KMS-11 (cell line): ENCODE measurements at regions not wholly inside any gene's neighbourhood (a gene's known extent, or its start where the extent isn't known, plus 50 kb on each side); places are given as distances from the start of the nearest gene placed in this dataset.

Experiments
- H2AFZ ChIP-seq: fragments of 200-600 bp; sonication (generic); 2 replicates; pipeline ENCODE4 v1.6.1; 2016; ENCODE audit warnings: antibody characterized with exemption, mixed run types, low read depth
- H3K27ac ChIP-seq: fragments of 200-600 bp; sonication (generic); 2 replicates; pipeline ENCODE4 v1.6.1; 2016; ENCODE audit warnings: mild to moderate bottlenecking, mixed run types
- H3K27me3 ChIP-seq: fragments of 200-600 bp; sonication (generic); 2 replicates; pipeline ENCODE4 v1.6.1; 2017; ENCODE audit warnings: mild to moderate bottlenecking, low read depth, mixed run types, moderate library complexity; ENCODE audit not compliant: insufficient read depth
- H3K36me3 ChIP-seq: fragments of 200-600 bp; sonication (generic); 2 replicates; pipeline ENCODE4 v1.6.1; 2017; ENCODE audit warnings: mild to moderate bottlenecking, mixed run types; ENCODE audit not compliant: insufficient read depth
- H3K4me1 ChIP-seq: fragments of 200-600 bp; sonication (generic); 2 replicates; pipeline ENCODE4 v1.6.1; 2016; ENCODE audit warnings: mild to moderate bottlenecking, low read depth, mixed run types; ENCODE audit not compliant: poor library complexity, severe bottlenecking
- H3K4me2 ChIP-seq: fragments of 200-600 bp; sonication (generic); 2 replicates; pipeline ENCODE4 v1.7.0; 2016; ENCODE audit warnings: mild to moderate bottlenecking, mixed run types
- H3K4me3 ChIP-seq: fragments of 200-600 bp; sonication (generic); IDR thresholded peaks from 2 replicates; pipeline ENCODE4 v1.6.1; 2017; ENCODE audit warnings: low read depth, low read length, mixed read lengths; ENCODE audit not compliant: insufficient read depth
- H3K79me2 ChIP-seq: fragments of 200-600 bp; sonication (generic); 2 replicates; pipeline ENCODE4 v1.6.1; 2016; ENCODE audit warnings: low read depth, mixed run types; ENCODE audit not compliant: insufficient read depth
- H3K9ac ChIP-seq: fragments of 200-600 bp; sonication (generic); 2 replicates; pipeline ENCODE4 v1.6.1; 2016; ENCODE audit warnings: mild to moderate bottlenecking, mixed run types
- H4K20me1 ChIP-seq: fragments of 200-600 bp; sonication (generic); 2 replicates; pipeline ENCODE4 v1.6.1; 2016; ENCODE audit warnings: mild to moderate bottlenecking, mixed run types; ENCODE audit not compliant: insufficient read depth
- TF ChIP-seq, protein P1 (sequence below): fragments of 200-600 bp; sonication (generic); conservative IDR thresholded peaks from 2 replicates; pipeline ENCODE4 v1.6.1; 2017; ENCODE audit warnings: low read depth, mild to moderate bottlenecking, antibody characterized with exemption, low read length, moderate library complexity, mixed read lengths

DNA sequence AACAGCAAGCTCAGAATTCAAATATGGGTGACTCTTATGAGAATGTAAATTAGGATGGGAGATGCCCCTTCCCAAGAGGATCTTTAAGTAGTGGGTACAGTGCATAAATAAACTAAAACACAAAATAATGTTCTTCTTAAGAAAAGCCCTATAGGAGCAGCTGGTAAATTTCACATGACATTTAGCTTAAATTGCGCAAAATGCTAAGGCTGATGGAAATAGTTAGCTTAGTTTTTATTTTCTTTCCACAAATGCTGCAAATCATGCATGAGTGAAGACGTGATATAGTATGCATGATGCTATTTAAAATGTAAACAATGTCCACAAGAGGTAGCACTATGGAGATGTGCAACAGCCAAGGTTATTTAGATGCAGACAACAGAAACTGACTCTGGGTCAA is 328.1 kb downstream of the ATP23 start:
- no peaks in the 10 kb centered on the region for H4K20me1 ChIP-seq
- no peaks in the 10 kb centered on the region for H3K27me3 ChIP-seq
- no peak overlapping the region for H3K4me2 ChIP-seq
- no peak overlapping the region for H3K27ac ChIP-seq
- no peak overlapping the region for H3K4me3 ChIP-seq
- no peaks in the 10 kb centered on the region for H3K36me3 ChIP-seq
- TF ChIP-seq, protein P1, sequence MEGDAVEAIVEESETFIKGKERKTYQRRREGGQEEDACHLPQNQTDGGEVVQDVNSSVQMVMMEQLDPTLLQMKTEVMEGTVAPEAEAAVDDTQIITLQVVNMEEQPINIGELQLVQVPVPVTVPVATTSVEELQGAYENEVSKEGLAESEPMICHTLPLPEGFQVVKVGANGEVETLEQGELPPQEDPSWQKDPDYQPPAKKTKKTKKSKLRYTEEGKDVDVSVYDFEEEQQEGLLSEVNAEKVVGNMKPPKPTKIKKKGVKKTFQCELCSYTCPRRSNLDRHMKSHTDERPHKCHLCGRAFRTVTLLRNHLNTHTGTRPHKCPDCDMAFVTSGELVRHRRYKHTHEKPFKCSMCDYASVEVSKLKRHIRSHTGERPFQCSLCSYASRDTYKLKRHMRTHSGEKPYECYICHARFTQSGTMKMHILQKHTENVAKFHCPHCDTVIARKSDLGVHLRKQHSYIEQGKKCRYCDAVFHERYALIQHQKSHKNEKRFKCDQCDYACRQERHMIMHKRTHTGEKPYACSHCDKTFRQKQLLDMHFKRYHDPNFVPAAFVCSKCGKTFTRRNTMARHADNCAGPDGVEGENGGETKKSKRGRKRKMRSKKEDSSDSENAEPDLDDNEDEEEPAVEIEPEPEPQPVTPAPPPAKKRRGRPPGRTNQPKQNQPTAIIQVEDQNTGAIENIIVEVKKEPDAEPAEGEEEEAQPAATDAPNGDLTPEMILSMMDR: no peak
- H3K4me1 ChIP-seq: no peaks in the 10 kb centered on the region
- no peak overlapping the region for H3K9ac ChIP-seq
- H2AFZ ChIP-seq: no peak overlapping the region
- no peaks in the 10 kb centered on the region for H3K79me2 ChIP-seq

DNA sequence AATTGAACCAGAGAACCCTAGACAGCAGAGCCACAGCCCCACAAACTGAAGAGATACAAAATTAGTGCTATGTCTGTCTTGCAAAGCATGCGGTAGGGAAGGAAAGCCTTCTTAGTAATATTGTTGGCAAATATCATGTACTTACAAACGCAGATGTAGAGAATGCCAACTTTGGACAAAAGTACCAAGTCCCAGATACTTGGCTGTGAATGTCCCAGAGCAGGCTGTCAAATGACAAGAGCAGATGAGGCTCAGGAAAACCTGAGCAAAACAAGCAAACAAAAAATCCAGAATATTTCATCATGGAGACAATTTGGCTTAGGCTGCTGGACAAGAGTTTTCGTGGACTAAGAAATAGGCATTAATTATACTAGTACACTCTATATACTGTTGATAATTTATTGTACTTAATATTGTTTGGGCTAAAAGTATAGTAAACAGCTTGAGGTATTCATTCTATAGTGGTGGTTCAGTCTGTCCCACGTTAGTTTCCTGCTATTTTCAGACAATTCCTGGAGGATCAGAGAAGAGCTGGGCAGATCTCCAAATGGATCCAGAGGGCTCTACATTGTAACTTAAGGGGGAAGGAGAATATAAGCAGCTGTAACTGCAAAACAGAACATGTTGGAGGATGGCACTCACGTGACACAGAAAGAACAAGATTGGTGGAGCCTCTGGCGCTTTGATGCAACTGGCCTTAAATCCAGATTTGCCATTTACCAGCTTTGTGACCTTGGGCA is 329.8 kb downstream of the ATP23 start:
- H3K4me1 ChIP-seq: no peaks in the 10 kb centered on the region

DNA sequence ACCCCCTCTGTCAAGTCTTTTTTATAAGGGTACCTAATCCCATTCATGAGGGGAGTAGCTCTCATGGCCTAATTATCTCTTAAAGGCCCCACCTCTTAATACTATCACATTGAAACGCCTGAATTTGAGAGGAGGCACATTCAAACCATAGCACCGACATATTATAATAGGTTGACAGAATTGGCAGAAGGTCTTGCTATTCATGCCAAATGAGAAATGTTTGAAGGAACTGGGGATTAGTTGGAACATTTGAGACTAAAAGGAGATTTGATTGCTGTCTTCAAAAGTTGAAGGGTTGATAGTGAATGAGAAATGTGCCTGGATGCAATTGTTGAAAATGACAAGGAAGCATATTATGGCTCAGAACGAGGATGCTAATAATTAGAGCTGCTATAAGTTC is 331.1 kb downstream of the ATP23 start:
- no peaks in the 10 kb centered on the region for H3K79me2 ChIP-seq
- H3K27me3 ChIP-seq: no peaks in the 10 kb centered on the region
- H3K4me2 ChIP-seq: no peak overlapping the region
- TF ChIP-seq, protein P1: no peak
- H3K36me3 ChIP-seq: no peaks in the 10 kb centered on the region
- no peak overlapping the region for H3K9ac ChIP-seq
- no peaks in the 10 kb centered on the region for H3K4me1 ChIP-seq
- no peak overlapping the region for H2AFZ ChIP-seq
- H4K20me1 ChIP-seq: no peaks in the 10 kb centered on the region
- no peak overlapping the region for H3K4me3 ChIP-seq
- no peak overlapping the region for H3K27ac ChIP-seq

More for the DNA sequence above, 329.8 kb downstream of the ATP23 start:
- H3K36me3 ChIP-seq: no peaks in the 10 kb centered on the region
- no peak overlapping the region for H3K27ac ChIP-seq
- no peaks in the 10 kb centered on the region for H4K20me1 ChIP-seq
- H3K79me2 ChIP-seq: no peaks in the 10 kb centered on the region
- no peak overlapping the region for H3K4me2 ChIP-seq
- H3K27me3 ChIP-seq: no peaks in the 10 kb centered on the region
- no peak overlapping the region for H3K9ac ChIP-seq
- TF ChIP-seq, protein P1: no peak
- H2AFZ ChIP-seq: no peak overlapping the region
- H3K4me3 ChIP-seq: no peak overlapping the region

DNA sequence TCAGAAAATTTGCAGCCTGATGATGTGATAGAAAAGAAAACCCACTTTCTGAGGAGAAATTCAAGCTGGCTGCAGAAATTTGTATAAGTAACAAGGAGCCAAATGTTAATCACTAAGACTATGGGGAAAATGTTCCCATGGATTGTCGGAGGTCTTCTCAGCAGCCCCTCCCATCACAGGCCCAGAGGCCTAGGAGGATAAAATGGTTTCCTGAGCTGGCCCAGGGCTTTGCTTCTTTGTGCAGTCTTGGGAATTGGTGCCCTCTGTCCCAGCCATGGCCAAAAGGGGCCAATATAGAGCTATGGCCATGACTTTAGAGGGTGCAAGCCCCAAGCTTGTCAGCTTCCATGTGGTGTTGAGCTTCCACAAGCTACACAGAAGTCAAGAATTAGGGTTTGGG is 335.9 kb downstream of the ATP23 start:
- Histone ChIP-seq H2AFZ (no peak overlapping the region), H4K20me1 (no peaks in the 10 kb centered on the region), H3K4me2 (no peak overlapping the region), H3K4me3 (no peak overlapping the region), H3K79me2 (no peaks in the 10 kb centered on the region), H3K27ac (no peak overlapping the region), H3K27me3 (no peaks in the 10 kb centered on the region), H3K36me3 (no peaks in the 10 kb centered on the region), H3K9ac (no peak overlapping the region), H3K4me1 (no peaks in the 10 kb centered on the region)
- TF ChIP-seq, protein P1: no peak
